ENCODE measurements at regions not wholly inside any gene's neighbourhood (a gene's known extent, or its start where the extent isn't known, plus 50 kb on each side); places are given as distances from the start of the nearest gene placed in this dataset.

- peak in 1 of 3 experiments; percentile 21 for DNase-seq
These were observed 426.9 kb upstream of the EPHA5 start for GRCh38 chr4:66097218-66097617.

- DNase-seq: no peak
These were observed 424.8 kb upstream of the EPHA5 start for GRCh38 chr4:66095065-66095464.

- DNase-seq: no peak
These were observed 423.8 kb upstream of the EPHA5 start for GRCh38 chr4:66094070-66094469.

GRCh38 chr4:66091786-66092185 is 421.5 kb upstream of the EPHA5 start:
- DNase-seq: no peak

DNA sequence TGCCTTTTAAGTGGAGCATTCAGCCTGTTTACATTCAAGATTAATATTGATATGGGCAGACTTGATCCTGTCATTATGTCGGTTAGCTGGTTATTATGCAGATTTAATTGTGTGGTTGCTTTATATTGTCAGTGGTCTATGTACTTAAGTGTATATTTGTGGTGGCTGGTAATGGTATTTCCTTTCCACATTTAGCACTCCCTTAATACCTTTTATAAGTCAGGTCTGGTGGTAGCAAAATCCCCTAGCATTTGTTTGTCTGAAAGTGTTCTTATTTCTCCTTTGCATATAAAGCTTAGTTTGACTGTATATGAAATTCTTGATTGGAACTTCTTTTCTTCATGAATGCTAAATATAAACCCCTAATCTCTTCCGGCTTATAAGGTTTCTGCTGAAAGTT is 403.7 kb upstream of the EPHA5 start:
- peak in 1 of 3 experiments; percentile 47 for DNase-seq

- DNase-seq: no peak
These were observed 401.6 kb upstream of the EPHA5 start for GRCh38 chr4:66071911-66072310.

DNA sequence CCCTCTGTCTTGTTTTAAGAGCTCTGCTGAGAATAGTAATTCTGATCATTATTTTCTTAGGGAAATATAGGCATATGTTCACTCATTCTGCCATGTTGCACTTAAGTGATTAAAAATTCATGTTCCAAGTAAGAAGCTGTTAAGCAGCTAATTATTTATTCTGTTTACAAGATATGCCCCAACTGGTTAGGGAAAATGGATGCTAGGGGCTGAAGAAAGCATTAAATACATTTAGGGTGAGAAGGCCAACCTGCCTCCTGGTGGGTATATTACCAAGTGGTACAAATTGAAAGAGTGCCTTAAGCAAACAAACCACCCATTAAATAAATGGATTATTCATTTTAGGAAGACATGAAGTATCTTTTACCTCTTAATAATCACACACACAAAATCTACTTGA is 392.6 kb upstream of the EPHA5 start:
- DNase-seq: peak in 2 of 3 experiments; percentile 46 to 85

DNA sequence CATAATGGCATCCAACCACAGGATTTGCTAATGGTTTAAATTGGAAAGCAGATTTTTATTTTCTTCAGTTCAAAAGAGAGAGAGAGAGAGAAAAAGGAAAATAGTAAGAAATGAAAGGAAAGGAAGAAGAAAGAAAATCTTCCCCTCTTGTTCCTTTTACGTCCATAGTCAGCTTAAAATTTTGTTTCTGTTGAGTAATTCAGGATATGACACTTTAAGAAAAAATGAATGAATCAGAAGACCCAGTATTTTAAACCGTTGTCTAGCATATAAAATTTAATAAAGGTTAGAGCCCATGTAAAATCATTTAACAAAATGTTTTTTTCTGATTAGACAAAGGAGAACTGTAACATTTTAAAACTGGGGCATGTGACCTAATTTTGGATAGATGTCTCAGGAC is 391.8 kb upstream of the EPHA5 start:
- DNase-seq: no peak

DNA sequence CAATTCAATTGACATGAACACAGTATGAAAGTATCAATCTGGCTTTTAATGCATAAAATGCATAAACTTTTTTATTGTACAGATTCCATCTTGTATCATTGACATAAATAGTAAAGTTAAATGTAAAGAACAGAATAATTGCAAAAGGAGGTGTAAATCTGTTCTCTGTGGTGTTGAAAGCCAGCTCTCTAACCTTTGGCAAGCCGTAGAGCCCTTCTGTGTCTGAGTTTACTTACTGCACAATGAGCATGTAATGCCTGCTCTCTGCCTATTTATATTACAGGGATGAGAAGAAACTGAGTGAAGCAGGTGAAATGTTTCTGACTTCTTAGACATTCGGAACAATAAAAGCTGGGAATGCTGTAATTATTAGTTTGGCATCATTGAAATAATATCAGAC is 389.3 kb upstream of the EPHA5 start:
- DNase-seq: no peak

DNA sequence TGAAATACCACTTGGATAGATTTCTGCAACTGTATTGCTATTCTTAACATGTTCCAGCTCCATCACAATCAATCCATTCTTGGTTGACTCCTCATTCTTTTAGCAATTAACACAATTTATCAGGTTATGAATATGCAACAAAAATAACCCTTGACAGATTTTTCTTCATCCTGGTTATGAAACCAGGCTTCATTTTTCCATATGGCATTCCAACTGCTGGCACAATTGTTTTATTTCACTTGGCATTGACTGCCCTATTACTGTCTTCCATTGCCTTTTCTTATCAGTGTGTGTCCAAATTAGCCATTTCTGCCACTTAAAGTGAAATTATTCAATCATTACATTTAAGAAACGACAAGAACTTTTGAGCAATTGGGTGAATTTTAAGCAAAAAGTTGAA is 388.8 kb upstream of the EPHA5 start:
- no peak for DNase-seq

DNA sequence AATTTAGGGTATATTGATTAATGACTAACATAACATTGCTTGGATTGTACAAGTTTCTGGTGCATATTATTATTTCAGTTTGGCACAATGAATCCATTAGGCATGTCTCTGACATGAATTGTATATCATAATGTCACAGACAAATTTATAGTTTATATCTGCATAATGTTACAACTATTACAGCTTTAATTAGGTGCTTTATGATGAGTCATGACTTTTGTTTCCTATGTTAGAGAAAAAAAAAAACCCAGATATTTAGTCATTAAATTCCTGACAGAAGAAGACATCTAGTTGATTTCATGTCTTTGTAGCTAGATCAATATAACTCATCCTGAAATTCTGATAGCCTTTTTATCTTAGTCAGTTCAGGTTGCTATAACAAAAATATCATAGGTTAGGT is 385.7 kb upstream of the EPHA5 start:
- no peak for DNase-seq

- no peak for DNase-seq
These were observed 382.1 kb upstream of the EPHA5 start for GRCh38 chr4:66052426-66052825.

DNA sequence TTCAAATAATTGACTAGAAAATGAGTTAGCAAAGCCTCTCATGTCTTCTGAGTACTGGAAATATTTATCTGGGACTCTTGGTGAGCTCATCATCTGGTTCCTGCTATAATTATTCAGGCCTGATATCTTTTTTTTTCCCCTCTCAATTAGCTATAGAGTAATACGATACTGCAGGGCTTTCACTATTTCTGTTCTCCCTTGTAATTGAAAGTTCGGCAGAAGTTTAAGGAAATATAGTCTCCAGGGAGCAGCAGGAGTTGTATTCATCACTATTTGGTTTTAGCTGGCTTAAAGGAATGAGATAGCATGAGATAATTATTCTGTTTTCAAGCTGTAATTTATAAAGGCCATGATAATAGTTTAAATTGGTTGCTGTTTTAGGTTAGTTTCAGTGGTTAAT is 378.6 kb upstream of the EPHA5 start:
- DNase-seq: no peak

GRCh38 chr4:66045913-66046312 is 375.6 kb upstream of the EPHA5 start:
- DNase-seq: no peak

GRCh38 chr4:66035701-66036100 is 365.4 kb upstream of the EPHA5 start:
- DNase-seq: no peak

DNA sequence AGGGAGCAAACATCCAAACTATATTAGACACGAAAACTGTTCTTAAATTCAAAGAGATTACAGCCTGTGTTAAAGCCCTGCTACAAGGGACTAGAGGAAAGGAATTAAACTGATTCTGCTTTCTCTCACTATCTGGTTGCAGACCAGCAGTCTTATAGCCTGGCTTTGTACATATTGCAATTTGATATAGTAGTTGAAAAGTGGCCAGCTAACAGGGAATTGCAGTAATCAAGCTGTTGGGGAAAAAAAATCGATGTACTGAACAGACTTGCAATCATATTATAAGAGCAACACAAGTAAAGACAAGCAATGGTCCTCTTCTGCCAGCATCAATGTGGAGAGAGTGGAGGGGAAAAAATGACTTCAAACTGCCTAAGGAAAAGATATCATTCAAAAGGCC is 364.4 kb upstream of the EPHA5 start:
- peak in 1 of 3 experiments; percentile 28 for DNase-seq

DNA sequence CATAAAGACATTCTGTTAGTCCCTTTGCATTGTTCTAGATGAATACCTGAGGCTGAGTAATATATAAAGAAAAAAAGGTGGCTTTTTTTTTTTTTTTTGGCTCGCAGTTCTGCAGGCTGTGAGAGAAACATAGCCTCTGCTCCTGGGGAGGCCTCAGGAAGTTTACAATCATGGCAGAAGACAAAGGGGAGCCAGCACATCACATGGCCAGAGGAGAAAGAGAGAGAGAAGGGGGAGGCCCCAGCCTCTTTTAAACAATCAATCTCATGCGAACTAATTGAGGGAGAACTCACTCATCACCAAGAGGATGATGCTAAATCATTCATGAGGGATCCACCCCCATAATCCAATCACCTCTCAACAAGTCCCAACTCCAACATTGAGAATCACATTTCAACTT is 364.0 kb upstream of the EPHA5 start:
- DNase-seq: no peak

DNA sequence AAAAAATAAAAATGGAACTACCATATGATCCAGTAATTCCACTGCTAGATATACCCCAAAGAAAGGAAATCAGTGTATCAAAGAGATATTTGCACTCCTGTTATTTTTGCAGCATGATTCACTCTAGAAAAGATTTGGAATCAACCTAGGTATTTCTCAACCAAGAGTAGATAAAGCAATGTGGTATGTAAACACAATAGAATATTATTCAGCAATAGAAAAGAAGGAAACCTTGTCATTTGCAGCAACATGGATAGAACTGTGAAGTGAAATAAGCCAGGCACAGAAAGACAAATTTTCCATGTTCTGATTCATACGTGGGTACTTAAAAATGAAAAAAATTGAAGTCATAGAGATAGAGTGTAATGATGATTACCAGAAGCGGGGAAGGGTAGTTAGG is 362.3 kb upstream of the EPHA5 start:
- DNase-seq: no peak

DNA sequence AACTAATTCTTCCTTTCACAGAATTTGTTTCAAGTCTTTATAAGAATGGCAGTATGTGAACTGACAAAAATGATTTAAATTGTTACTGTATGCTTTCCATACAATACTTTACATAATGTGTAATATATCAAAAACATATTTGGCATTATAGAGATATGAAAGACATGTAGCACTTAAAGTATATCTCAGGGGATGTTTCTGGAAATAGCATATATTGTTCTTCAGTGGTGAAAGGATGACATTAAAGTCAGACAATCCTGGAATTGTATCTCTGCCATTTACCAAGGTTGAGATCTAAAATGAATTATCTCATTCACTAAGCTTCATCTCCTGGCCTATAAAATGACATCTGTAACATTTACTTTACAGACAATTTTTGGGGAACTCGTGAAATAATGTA is 358.4 kb upstream of the EPHA5 start:
- no peak for DNase-seq

- no peak for DNase-seq
These were observed 352.8 kb upstream of the EPHA5 start for GRCh38 chr4:66023061-66023460.

DNA sequence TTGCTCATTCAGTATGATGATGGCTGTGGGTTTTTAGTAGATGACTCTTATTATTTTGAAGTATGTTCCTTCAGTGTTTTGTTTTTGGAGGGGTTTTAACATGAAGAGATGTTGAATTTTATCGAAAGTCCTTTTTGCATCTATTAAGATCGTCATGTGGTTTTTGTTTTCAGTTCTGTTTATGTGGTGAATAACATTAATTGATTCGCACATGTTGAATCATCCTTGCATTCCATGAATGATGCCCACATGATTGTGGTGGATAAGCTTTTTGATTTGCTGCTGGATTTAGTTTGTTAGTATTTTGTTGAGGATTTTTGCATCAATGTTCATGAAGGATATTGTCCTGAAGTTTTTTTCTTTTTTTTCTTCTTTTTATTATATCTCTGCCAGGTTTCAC is 347.4 kb upstream of the EPHA5 start:
- DNase-seq: no peak

GRCh38 chr4:66016240-66016639 is 346.0 kb upstream of the EPHA5 start:
- no peak for DNase-seq

DNA sequence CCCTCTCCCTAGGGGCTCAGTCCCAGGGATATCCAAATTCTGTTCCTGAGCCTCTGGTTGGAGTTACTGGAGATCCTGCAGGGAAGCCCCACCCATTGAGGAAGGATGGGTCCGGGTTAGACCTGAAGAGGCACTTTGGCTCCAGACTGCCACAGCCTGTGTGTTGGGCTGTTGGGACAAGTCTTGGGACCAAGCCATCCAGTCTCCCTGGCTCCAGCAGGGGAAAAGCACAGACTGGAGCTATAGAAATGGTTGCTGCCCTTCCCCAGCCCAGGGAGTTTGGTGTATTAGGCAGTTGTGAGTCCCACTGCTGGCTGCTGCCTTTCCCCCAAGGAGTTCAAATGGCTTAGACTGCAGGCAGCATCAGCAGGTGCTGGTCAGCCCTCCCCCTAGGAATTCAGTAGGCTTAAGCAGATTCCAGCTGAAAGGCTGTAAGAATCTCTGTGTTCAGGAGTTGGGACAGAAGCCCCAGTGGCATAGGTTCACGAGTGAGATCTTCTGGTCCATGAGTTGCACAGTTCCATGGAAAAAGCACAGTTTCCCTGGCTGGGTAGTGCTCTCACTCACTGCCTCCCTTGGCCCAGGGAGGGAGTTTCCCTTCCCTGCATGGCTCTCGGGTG is 344.0 kb upstream of the EPHA5 start:
- no peak for DNase-seq

DNA sequence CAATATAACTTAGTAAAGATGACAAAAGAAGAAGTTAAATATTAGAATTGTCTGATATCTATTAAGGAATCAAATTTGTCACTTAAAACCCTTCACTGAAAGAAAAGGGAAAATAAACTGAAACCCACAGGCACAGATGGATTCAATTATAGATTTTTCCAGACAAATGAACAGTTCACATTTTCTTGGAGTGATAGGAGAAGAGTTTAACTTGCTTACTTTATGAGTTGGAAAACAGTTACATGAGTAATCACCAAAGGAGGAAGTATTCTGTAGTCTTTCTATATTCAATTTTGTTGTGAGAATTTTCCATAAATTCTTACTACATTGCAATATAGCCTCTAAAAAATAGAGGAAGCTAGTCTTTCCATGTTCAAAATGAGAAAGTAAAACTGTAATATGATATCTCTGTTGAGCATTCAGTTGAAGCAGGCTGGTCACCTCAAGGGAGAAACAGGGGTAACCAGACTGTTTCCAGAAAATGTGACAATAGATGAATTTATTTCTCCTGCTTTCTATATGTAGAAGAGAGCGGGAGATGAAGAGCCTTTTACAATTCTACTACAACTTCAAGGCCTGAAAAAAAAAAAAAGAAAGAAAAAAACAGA is 330.3 kb upstream of the EPHA5 start:
- peak in 2 of 3 experiments; percentile 56 for DNase-seq

GRCh38 chr4:65999518-65999871 is 329.2 kb upstream of the EPHA5 start:
- DNase-seq: peak in 2 of 3 experiments; percentile 53 to 84
